CMK (cell line): ENCODE measurements at regions not wholly inside any gene's neighbourhood (a gene's known extent, or its start where the extent isn't known, plus 50 kb on each side); places are given as distances from the start of the nearest gene placed in this dataset.

Experiments
- DNase-seq: peaks from one replicate; pipeline ENCODE4 v3.0.0-alpha.2; 2010; ENCODE audit warnings: low read depth

DNA sequence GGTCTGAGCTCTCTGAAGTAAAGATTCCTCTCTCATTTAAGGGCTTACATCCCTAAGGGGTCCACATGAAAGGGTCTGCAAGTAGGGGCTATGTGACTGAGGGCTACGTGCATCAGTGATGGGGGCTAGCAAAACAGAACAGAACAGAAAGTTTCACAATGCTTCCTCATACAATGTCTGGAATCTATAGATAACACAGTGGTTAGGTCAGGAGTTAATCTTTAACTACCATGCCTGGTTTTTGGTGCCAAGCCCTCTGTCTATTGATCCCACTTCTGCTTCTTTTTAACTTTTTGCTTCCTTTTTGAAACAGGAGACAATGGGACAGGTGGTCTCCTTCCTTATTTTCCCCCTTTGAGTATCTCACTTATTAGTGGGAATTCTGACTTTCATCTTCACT, 263.0 kb downstream of the DDX3Y start:
- DNase-seq: peak; percentile 3

DNA sequence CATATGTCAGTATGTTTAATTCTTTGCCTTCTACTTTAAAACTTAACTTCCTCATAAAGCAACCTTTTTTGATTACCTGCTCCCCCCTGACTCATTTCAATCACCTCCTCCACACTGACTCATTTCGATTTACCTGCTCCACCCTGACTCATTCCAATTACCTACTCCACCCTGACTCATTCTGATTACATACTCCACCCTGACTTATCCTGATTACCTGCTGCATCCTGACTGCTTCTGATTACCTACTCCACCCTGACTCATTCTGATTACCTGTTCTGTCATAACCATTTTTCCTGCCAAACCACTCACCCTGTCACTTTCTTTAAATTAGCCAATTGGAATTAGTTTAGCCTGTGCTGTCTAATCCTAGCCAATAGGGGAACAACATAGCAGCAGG, 263.6 kb downstream of the DDX3Y start:
- no peak for DNase-seq
